Osteoblast (primary cell): ENCODE measurements at regions not wholly inside any gene's neighbourhood (a gene's known extent, or its start where the extent isn't known, plus 50 kb on each side); places are given as distances from the start of the nearest gene placed in this dataset.
A peak's percentile ranks its signal among the peaks of the same experiment; 100 is the strongest.

Experiments used
- DNase-seq: peaks from one replicate; pipeline ENCODE4 v3.0.0; 2011; ENCODE audit warnings: low spot score, mixed read lengths; ENCODE audit not compliant: insufficient read length; ENCODE audit errors: missing footprints
- H2AFZ ChIP-seq: 2 replicates; pipeline ENCODE4 v1.6.0; 2011; ENCODE audit warnings: mild to moderate bottlenecking, low read length
- H3K27ac ChIP-seq: 2 replicates; pipeline ENCODE4 v1.5.1; 2011; ENCODE audit warnings: mild to moderate bottlenecking, low read depth, low read length, moderate library complexity
- H3K27me3 ChIP-seq: 2 replicates; pipeline ENCODE4 v1.6.0; 2012; ENCODE audit warnings: mild to moderate bottlenecking, control low read depth, inconsistent platforms, low read length, moderate library complexity; ENCODE audit not compliant: insufficient read depth
- H3K36me3 ChIP-seq: 2 replicates; pipeline ENCODE4 v1.5.1; 2011; ENCODE audit warnings: mild to moderate bottlenecking, low read length, control low read depth, moderate library complexity; ENCODE audit not compliant: insufficient read depth
- H3K4me1 ChIP-seq: 2 replicates; pipeline ENCODE4 v1.5.1; 2011; ENCODE audit warnings: mild to moderate bottlenecking, low read length, control low read depth, moderate library complexity; ENCODE audit not compliant: insufficient read depth
- H3K4me2 ChIP-seq: 2 replicates; pipeline ENCODE4 v1.6.0; 2011; ENCODE audit warnings: mild to moderate bottlenecking, low read length; ENCODE audit not compliant: insufficient read depth
- H3K4me3 ChIP-seq: fragments of 200-600 bp; sonication (generic); 3 replicates; pipeline ENCODE4 v1.5.1; 2012; ENCODE audit warnings: mild to moderate bottlenecking, low read length, inconsistent platforms; ENCODE audit not compliant: insufficient read depth
- H3K79me2 ChIP-seq: 2 replicates; pipeline ENCODE4 v1.6.0; 2012; ENCODE audit warnings: mild to moderate bottlenecking, low read length, control low read depth, inconsistent platforms; ENCODE audit not compliant: insufficient read depth
- H3K9me3 ChIP-seq: 2 replicates; pipeline ENCODE4 v1.5.1; 2011; ENCODE audit warnings: low read depth, low read length, control low read depth
- H4K20me1 ChIP-seq: 2 replicates; pipeline ENCODE4 v1.6.0; 2012; ENCODE audit warnings: mild to moderate bottlenecking, low read length, control low read depth; ENCODE audit not compliant: insufficient read depth
- TF ChIP-seq, protein P1 (sequence below): IDR thresholded peaks from 2 replicates; pipeline ENCODE4 v1.5.1; 2011; ENCODE audit warnings: mild to moderate bottlenecking, low read depth, low read length, moderate library complexity; ENCODE audit errors: extremely low read depth

DNA sequence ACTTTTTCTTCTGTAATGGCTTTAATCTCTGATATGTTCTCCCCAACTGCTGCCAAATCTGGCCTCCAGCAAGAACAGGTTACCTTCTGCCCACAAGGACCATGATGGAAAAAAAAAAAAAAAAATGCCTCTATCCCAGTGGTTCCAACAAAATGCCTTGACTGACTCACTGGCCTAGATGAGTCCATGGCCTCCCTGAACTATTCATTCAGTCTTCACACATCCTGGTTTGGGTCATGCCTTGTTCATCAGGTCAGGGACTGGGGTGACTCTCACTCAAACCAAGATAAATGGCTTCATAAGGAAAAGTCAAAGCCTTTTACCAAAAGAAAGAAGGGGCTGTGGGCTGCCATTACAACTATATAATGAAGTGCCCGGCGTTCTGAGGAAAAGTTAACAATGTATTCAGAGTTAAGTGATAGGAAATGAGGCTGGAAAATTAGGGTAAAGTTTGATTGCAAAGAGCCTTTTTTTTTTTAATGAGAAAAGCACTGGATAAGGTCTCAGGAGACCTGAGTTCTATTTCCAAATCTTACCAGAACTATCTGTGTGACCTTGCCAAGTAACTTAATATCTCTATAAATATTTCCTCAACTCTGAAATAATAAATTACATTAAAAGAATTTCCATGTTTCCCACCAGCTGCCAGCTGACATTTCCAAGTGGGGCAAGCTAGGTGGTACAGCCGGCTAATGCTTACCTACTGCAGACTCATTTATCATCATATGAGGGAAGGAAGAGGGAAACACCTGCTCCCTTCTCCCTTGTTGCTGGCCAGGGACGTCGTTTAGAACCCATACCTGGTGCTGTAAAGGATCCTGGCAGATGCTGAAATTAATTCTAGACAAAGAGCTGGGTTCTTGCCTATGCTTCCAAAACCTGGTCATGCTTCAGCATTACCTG, 380.0 kb upstream of the MARCKS start:
- peak overlapping the region; percentile 40 for H3K27ac ChIP-seq
- no peaks in the 10 kb centered on the region for H3K9me3 ChIP-seq
- H3K36me3 ChIP-seq = no peaks in the 10 kb centered on the region
- H2AFZ ChIP-seq = no peak overlapping the region
- H4K20me1 ChIP-seq = no peaks in the 10 kb centered on the region
- H3K4me3 ChIP-seq = no peak overlapping the region
- no peak for DNase-seq
- no peaks in the 10 kb centered on the region for H3K79me2 ChIP-seq
- TF ChIP-seq, protein P1, sequence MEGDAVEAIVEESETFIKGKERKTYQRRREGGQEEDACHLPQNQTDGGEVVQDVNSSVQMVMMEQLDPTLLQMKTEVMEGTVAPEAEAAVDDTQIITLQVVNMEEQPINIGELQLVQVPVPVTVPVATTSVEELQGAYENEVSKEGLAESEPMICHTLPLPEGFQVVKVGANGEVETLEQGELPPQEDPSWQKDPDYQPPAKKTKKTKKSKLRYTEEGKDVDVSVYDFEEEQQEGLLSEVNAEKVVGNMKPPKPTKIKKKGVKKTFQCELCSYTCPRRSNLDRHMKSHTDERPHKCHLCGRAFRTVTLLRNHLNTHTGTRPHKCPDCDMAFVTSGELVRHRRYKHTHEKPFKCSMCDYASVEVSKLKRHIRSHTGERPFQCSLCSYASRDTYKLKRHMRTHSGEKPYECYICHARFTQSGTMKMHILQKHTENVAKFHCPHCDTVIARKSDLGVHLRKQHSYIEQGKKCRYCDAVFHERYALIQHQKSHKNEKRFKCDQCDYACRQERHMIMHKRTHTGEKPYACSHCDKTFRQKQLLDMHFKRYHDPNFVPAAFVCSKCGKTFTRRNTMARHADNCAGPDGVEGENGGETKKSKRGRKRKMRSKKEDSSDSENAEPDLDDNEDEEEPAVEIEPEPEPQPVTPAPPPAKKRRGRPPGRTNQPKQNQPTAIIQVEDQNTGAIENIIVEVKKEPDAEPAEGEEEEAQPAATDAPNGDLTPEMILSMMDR = no peak
- H3K4me1 ChIP-seq = peaks cover 24% of the 10 kb centered on the region
- no peak overlapping the region for H3K4me2 ChIP-seq
- H3K27me3 ChIP-seq = no peaks in the 10 kb centered on the region

DNA sequence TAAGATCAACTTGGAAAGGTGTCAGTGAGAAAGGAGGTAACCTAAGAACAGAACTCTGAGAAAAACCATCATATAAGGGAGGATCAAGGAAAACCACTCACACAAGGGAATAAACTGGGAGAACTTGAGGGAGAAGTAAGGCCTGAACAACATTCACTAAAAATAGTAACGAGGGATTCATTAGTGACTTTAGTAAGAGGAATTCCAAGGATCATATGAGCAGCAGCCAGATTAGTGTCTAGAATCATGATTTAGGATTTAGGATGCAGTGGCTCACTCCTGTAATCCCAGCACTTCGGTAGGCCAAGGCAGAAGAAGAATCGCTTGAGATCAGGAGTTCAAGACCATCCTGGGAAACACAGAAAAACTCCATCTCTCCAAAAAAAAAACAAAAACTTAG, 376.5 kb upstream of the MARCKS start:
- Histone ChIP-seq H3K27me3 (no peaks in the 10 kb centered on the region), H3K79me2 (no peaks in the 10 kb centered on the region), H2AFZ (no peak overlapping the region), H3K4me2 (no peak overlapping the region), H3K27ac (no peak overlapping the region), H3K9me3 (no peaks in the 10 kb centered on the region), H3K36me3 (no peaks in the 10 kb centered on the region), H4K20me1 (no peaks in the 10 kb centered on the region), H3K4me3 (no peak overlapping the region), H3K4me1 (peaks cover 23% of the 10 kb centered on the region)
- DNase-seq = no peak
- TF ChIP-seq, protein P1 = no peak

DNA sequence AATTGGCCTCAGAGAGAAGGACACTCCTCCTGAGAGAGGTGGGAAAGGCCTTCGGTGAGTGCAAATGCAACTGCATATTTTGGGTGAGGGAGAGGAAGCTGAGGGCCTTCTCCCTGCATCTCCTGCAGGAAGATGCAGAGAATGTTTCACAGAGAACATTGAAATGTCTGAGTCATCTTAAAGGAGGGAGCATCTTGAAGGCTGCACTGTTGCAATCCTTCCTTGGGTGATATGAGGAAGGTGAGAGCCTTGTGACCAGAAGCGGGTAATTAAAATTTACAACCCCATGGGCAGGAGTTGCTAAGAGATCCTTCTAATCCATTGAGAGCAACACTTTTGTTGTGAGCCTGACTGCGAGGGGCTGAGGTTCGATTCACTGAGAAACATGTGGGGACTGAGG, 375.7 kb upstream of the MARCKS start:
- no peak overlapping the region for H3K4me2 ChIP-seq
- no peaks in the 10 kb centered on the region for H3K36me3 ChIP-seq
- H3K9me3 ChIP-seq = no peaks in the 10 kb centered on the region
- no peak overlapping the region for H3K27ac ChIP-seq
- TF ChIP-seq, protein P1 = no peak
- no peaks in the 10 kb centered on the region for H4K20me1 ChIP-seq
- peak overlapping the region; percentile 4 for H2AFZ ChIP-seq
- no peak for DNase-seq
- no peaks in the 10 kb centered on the region for H3K27me3 ChIP-seq
- no peaks in the 10 kb centered on the region for H3K79me2 ChIP-seq
- H3K4me1 ChIP-seq = peaks cover 15% of the 10 kb centered on the region
- H3K4me3 ChIP-seq = no peak overlapping the region

DNA sequence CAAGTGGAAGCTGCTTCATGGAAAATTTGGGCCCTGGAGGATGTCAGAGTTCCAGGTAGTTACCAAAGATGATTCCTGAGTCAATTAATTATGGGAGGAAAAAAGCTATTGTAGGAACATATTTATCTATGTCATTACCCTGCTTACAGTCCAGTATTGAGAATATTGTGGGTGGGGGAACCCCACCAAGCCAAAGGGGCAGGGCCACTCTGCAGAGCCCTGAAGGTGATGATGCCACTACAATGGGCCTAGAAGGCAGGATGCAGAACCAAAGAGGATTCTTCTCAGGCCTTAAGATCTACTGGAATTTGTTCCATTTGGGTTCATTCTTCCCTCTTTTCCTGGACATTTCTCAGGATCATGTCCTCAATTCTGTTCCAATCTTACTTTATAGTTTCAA, 375.2 kb upstream of the MARCKS start:
- no peaks in the 10 kb centered on the region for H3K9me3 ChIP-seq
- H3K4me3 ChIP-seq = no peak overlapping the region
- no peak overlapping the region for H2AFZ ChIP-seq
- no peaks in the 10 kb centered on the region for H4K20me1 ChIP-seq
- TF ChIP-seq, protein P1 = no peak
- no peaks in the 10 kb centered on the region for H3K27me3 ChIP-seq
- no peaks in the 10 kb centered on the region for H3K36me3 ChIP-seq
- DNase-seq = no peak
- H3K27ac ChIP-seq = no peak overlapping the region
- peaks cover 10% of the 10 kb centered on the region for H3K4me1 ChIP-seq
- H3K79me2 ChIP-seq = no peaks in the 10 kb centered on the region
- H3K4me2 ChIP-seq = no peak overlapping the region
